GM19467 (cell line): ENCODE measurements at regions not wholly inside any gene's neighbourhood (a gene's known extent, or its start where the extent isn't known, plus 50 kb on each side); places are given as distances from the start of the nearest gene placed in this dataset.
A peak's percentile ranks its signal among the peaks of the same experiment; 100 is the strongest.

Source experiments
- ATAC-seq: cut with Tn5 transposase; IDR thresholded peaks from one replicate; pipeline ENCODE4 v1.9.1; 2021; ENCODE audit warnings: mild to moderate bottlenecking, moderate library complexity; ENCODE audit not compliant: unreplicated experiment

- no peak for ATAC-seq
Observed at GRCh38 chr6:87909849-87910248, 137.8 kb upstream of the SPACA1 start.

GRCh38 chr6:87908978-87909811, 138.4 kb upstream of the SPACA1 start:
- no peak for ATAC-seq

- no peak for ATAC-seq
Observed at GRCh38 chr6:87907521-87907920, 140.1 kb upstream of the SPACA1 start.

- ATAC-seq, result peak; percentile 89
Observed at GRCh38 chr6:87905101-87905641, 142.5 kb upstream of the SPACA1 start.

- no peak for ATAC-seq
Observed at GRCh38 chr6:87904011-87904410, 143.6 kb upstream of the SPACA1 start.

- no peak for ATAC-seq
Observed at GRCh38 chr6:87903323-87903722, 144.3 kb upstream of the SPACA1 start.

DNA sequence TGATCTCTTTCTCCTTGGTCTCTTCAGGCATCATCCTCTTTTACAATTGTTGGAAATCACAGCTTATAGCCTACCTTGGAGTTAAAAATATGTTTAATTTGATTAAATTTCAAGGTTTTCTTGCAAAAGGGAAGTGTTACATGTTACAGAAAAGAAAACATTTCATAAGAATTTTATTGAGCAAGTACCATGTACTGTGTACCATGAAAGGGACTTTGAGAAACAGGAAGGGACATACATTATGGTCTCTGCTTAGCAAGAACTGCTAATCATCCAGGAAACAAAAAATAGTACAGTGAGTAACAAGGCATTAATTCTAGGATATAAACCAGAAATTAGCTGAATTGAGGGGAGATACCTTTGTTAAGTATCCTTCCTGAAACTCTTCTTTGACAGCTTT, 145.3 kb upstream of the SPACA1 start:
- no peak for ATAC-seq

GRCh38 chr6:87901613-87902012, 146.0 kb upstream of the SPACA1 start:
- no peak for ATAC-seq

- ATAC-seq, result no peak
Observed at GRCh38 chr6:87900160-87900698, 147.4 kb upstream of the SPACA1 start.

DNA sequence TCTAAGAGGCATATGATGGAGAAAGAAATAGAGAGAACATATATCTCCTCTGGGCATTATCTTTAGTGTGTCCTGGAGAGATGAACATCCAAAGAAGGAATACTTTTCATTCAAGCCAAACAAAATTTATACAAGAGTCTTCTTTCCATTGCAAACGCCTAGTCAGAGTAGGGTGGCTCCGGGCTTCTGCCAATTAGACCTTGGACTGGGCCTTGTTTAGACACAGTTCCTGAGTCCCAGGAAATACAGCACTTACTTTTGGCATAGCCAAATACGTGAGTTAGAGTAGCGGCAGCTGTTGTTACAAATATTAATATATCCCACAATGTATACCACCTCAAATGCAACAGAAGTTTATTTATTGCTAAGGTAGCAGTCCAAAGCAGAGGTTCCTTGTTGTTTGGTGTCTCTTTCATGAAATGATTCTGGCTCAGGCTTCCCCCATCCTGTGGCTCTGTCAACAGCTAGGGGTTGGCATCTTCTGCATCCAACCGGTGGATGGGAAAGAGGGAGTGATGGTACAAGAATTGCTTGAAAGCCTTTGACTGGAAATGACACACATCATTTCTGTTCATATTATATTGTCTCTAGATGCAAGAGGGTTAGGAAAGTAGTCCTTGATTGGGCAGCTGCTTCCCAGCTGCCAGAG, 148.0 kb upstream of the SPACA1 start:
- ATAC-seq, result no peak

DNA sequence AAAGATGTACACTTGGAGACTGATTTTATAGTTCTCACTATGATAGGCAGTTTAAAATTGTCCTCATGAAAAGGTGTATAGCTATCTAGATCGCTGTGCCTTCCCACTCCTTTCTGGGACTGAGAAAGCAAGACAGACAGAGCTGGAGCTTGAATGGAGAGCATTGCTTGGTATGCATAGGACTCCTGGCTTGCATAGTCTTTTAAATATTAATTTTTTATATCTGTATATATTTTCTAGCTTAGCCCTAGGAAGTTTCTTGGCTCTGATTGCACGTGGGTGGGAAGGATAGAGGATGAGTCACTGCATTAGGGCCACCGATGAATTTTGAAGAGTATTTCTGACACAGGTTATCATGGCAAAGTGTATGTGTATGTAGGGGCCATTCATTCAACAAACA, 150.0 kb upstream of the SPACA1 start:
- no peak for ATAC-seq

DNA sequence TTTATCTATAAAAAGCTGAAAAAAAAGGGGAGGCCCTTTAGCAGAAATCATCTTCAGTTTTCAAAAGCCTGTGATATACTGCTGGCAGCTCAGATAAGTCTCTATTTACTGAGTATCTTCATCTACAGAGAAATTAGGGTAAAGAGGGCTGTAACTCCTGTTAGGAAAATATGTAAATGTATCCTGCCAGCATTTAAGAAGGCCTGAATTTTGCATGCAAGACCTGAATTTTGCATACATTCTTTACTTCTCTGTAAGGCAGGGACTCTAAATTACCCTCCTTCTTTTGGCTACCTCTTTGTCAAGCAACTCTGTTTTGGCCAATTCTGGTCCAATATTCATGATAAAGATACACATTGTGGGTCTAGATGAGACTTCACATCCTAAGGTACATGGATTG, 150.6 kb upstream of the SPACA1 start:
- no peak for ATAC-seq

DNA sequence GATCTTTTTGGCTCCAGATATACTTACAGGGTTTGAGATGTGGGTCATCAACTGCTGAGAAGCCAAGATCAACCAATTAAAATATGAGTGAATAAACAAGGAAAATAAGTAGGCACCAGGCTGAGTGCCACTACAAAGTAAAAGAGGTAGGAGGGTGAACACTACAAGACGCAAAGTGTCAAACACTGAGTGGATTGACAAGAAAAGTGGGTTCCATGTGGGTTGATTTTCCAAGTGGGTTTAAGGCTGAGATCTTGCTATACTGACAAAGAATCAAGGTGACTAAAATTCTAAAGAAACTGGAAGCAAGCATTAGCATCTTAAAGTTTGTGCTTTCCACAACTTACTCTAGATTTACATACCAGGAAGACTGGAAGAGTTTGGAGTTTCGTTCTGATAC, 160.4 kb upstream of the SPACA1 start:
- no peak for ATAC-seq

- no peak for ATAC-seq
Observed at GRCh38 chr6:87884203-87884602, 163.4 kb upstream of the SPACA1 start.

DNA sequence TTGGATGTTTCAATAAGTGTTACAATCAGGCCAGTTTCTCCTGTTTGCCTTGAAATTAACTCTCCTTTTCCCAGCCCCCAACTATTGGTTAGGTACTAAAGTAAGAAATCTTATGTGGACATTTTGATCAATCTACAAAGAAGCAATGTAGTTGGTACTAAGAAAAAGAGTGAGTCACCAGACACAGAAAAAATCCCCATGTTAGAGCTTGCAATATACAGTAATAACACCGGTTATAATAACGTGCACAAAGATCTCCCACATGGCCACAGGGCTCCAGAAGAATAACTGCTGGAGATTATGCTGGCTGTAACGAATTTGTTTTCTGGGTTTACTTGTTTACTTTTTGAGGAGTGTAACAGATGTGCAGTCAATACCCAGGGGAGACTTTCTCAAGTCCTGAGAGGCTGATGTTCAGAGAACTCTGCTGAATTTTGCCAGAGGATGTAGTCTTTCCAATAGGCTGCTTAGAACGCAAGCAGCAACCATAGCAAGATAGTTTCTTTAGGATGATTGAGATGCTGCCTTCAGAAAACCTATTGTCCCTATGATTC, 166.2 kb upstream of the SPACA1 start:
- no peak for ATAC-seq

GRCh38 chr6:87879132-87879861, 168.3 kb upstream of the SPACA1 start:
- ATAC-seq, result no peak

DNA sequence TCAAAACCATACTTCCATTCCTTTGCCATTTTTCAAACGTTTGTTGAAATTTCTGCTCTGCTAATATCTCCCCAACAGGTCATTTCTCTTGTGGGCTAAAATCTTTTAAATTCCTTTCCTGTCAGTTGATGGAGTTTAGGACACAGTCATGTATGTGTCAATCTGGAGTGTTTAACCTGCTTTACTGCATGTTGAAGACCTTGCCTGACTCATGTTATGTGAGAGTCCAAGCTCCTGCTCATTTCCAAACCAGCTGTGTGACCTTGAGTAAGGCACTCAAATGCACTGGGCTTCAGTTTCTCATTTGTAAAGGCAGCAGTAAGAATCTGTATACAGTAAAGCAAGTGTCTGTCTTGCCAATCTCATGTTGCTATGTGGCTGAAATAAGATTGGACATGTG, 171.9 kb upstream of the SPACA1 start:
- ATAC-seq, result no peak

- no peak for ATAC-seq
Observed at GRCh38 chr6:87873556-87873955, 171.5 kb upstream of the AKIRIN2 start.

GRCh38 chr6:87870556-87870955, 168.5 kb upstream of the AKIRIN2 start:
- no peak for ATAC-seq

GRCh38 chr6:87869064-87869905, 167.3 kb upstream of the AKIRIN2 start:
- no peak for ATAC-seq
